ENCODE measurements at regions not wholly inside any gene's neighbourhood (a gene's known extent, or its start where the extent isn't known, plus 50 kb on each side); places are given as distances from the start of the nearest gene placed in this dataset.

GRCh38 chr18:76567835-76568445 is 72.9 kb upstream of the ZNF516 start:
- H3K4me1 ChIP-seq (ENCODE audit: control insufficient read depth, insufficient read depth, low read length): peaks cover 13% of the 10 kb centered on the region
- no peak overlapping the region for H3K27ac ChIP-seq (ENCODE audit: extremely low read depth, low read depth, low read length)
- POLR2A ChIA-PET: no interaction called here
- H3K36me3 ChIP-seq (ENCODE audit: control insufficient read depth in 2 of 2, insufficient read depth in 1 of 2, low read length in 2 of 2): no peaks in the 10 kb centered on the region
- CTCF ChIA-PET: interaction anchor here (0.6 kb wide), 1 partner anchor 682 kb away, joined by 3 read pairs; the partner anchor contains the start of gene GALR1
- no peaks in the 10 kb centered on the region for H3K9me3 ChIP-seq (ENCODE audit: control insufficient read depth, insufficient read depth, low read depth, low read length)
- TF ChIP-seq ZNF791 (tag by site-specific recombination; IDR thresholded peaks at IDR 0.05): no peak
- TF ChIP-seq ZNF214 (tag by site-specific recombination; IDR thresholded peaks at IDR 0.05; ENCODE audit: borderline replicate concordance): no peak
- TF ChIP-seq ZNF423 (tag by site-specific recombination; IDR thresholded peaks at IDR 0.05): no peak
- no peak for TF ChIP-seq ZFP69B (tag by site-specific recombination; IDR thresholded peaks at IDR 0.05)
- no peak for TF ChIP-seq REST (tag by site-specific recombination; IDR thresholded peaks at IDR 0.05)
- no peak for TF ChIP-seq ZNF404 (tag by site-specific recombination; IDR thresholded peaks at IDR 0.05)
- H3K4me3 ChIP-seq (ENCODE audit: low read depth, low read length): no peak overlapping the region

- CTCF ChIA-PET: no interaction called here
- Histone ChIP-seq H3K27ac (ENCODE audit: extremely low read depth, low read depth, low read length) (no peak overlapping the region), H3K36me3 (ENCODE audit: control insufficient read depth in 2 of 2, insufficient read depth in 1 of 2, low read length in 2 of 2) (no peaks in the 10 kb centered on the region), H3K4me3 (ENCODE audit: low read depth, low read length) (no peak overlapping the region), H3K9me3 (ENCODE audit: control insufficient read depth, insufficient read depth, low read depth, low read length) (no peaks in the 10 kb centered on the region), H3K4me1 (ENCODE audit: control insufficient read depth, insufficient read depth, low read length) (peaks cover 13% of the 10 kb centered on the region)
- TF ChIP-seq ZNF596 (tag by site-specific recombination; IDR thresholded peaks at IDR 0.05): peak; percentile 76; the same call in 1 of the 2 replicates
- TF ChIP-seq ZNF488 (tag by site-specific recombination; IDR thresholded peaks at IDR 0.05): 0 out of 2 replicates have a peak, but pooled peaks have one; percentile 10
- no peak for TF ChIP-seq TCF7L2 (IDR thresholded peaks at IDR 0.05; ENCODE audit: borderline replicate concordance, low read depth, low read length)
- TF ChIP-seq ZNF426 (tag by site-specific recombination; IDR thresholded peaks at IDR 0.05): no peak
- peak; percentile 42 for TF ChIP-seq ZNF366 (tag by site-specific recombination; conservative IDR thresholded peaks at IDR 0.05)
- peak; percentile 85; the same call in 1 of the 2 replicates for TF ChIP-seq ZNF202 (tag by site-specific recombination; IDR thresholded peaks at IDR 0.05; ENCODE audit: borderline replicate concordance)
- POLR2A ChIA-PET: no interaction called here
Observed at GRCh38 chr18:76566987-76567386, 71.9 kb upstream of the ZNF516 start.

- ChIA-PET POLR2A (interaction anchor here (0.9 to 1.8 kb wide), 2 partner anchors 28 to 72 kb away, joined by 4 to 5 read pairs; no protein-coding TSS in a partner anchor), CTCF (interaction anchor here (0.8 to 0.9 kb wide), 2 partner anchors 18 to 40 kb away, joined by 3 read pairs; no protein-coding TSS in a partner anchor)
- Histone ChIP-seq H3K9me3 (ENCODE audit: control insufficient read depth, insufficient read depth, low read depth, low read length) (no peaks in the 10 kb centered on the region), H3K27ac (ENCODE audit: extremely low read depth, low read depth, low read length) (no peak overlapping the region), H3K4me1 (ENCODE audit: control insufficient read depth, insufficient read depth, low read length) (peaks cover 13% of the 10 kb centered on the region), H3K4me3 (ENCODE audit: low read depth, low read length) (no peak overlapping the region), H3K36me3 (ENCODE audit: control insufficient read depth in 2 of 2, insufficient read depth in 1 of 2, low read length in 2 of 2) (no peaks in the 10 kb centered on the region)
- TF ChIP-seq ZNF843 (tag by site-specific recombination; IDR thresholded peaks at IDR 0.05) (no peak), PRDM1 (tag by site-specific recombination; IDR thresholded peaks at IDR 0.05) (0 out of 2 replicates have a peak, but pooled peaks have one; percentile 36), ZSCAN30 (tag by site-specific recombination; IDR thresholded peaks at IDR 0.05) (no peak), ZNF423 (tag by site-specific recombination; IDR thresholded peaks at IDR 0.05) (no peak), ZBTB17 (tag by site-specific recombination; IDR thresholded peaks at IDR 0.05) (peak; percentile 51), IKZF3 (tag by site-specific recombination; IDR thresholded peaks at IDR 0.05) (peak; percentile 53; the same call in 1 of the 2 replicates), CTCF (tag by site-specific recombination; IDR thresholded peaks at IDR 0.05) (no peak), ZNF426 (tag by site-specific recombination; IDR thresholded peaks at IDR 0.05) (no peak), ZNF37A (tag by site-specific recombination; IDR thresholded peaks at IDR 0.05) (no peak), ZNF791 (tag by site-specific recombination; IDR thresholded peaks at IDR 0.05) (no peak), ZBTB6 (tag by site-specific recombination; IDR thresholded peaks at IDR 0.05) (peak; percentile 93), ZNF223 (tag by site-specific recombination; IDR thresholded peaks at IDR 0.05) (no peak)
Observed at GRCh38 chr18:76565238-76566173, 70.5 kb upstream of the ZNF516 start.

Measured in HEK293 (cell line).